ENCODE measurements at regions not wholly inside any gene's neighbourhood (a gene's known extent, or its start where the extent isn't known, plus 50 kb on each side); places are given as distances from the start of the nearest gene placed in this dataset.

GRCh38 chr16:50916040-50916439 lies 174.2 kb downstream of the CYLD start:
- Histone ChIP-seq H3K27me3 (ENCODE audit: insufficient read depth) (no peaks in the 10 kb centered on the region), H3K9ac (no peak overlapping the region), H3K9me2 (no peaks in the 10 kb centered on the region), H3K4me2 (no peak overlapping the region), H3K4me1 (ENCODE audit: control insufficient read depth in 1 of 2, insufficient read depth in 2 of 2, low read depth in 1 of 2, low read length in 1 of 2) (peaks cover 0 to 4% of the 10 kb centered on the region in 2 experiments; a peak in 1 of 4 replicates), H3K9me3 (no peaks in the 10 kb centered on the region), H3K79me2 (ENCODE audit: insufficient read depth) (no peaks in the 10 kb centered on the region), H3K27ac (ENCODE audit: low read depth in 2 of 2, low read length in 1 of 2) (no peak overlapping the region), H3F3A (replicated peaks; ENCODE audit: insufficient read depth) (no peaks in the 10 kb centered on the region), H3K4me3 (ENCODE audit: low read depth in 2 of 2, low read length in 1 of 2) (no peak overlapping the region), H3K36me3 (replicated peaks in 1 of 2; ENCODE audit: control insufficient read depth in 1 of 2, insufficient read depth in 2 of 2, low read length in 1 of 2) (no peaks in the 10 kb centered on the region), H2AFZ (ENCODE audit: low read depth) (no peak overlapping the region), H4K20me1 (ENCODE audit: insufficient read depth) (no peaks in the 10 kb centered on the region)
- POLR2A ChIA-PET: no interaction called here
- no peak for TF ChIP-seq USF1 (IDR thresholded peaks at IDR 0.05; ENCODE audit: borderline replicate concordance, low read depth)
- TF ChIP-seq TEAD4 (IDR thresholded peaks at IDR 0.05; ENCODE audit: borderline replicate concordance, insufficient read depth): no peak
- TF ChIP-seq POLR2AphosphoS5 (IDR thresholded peaks at IDR 0.05; ENCODE audit: low read depth, low read length): no peak
- no peak for TF ChIP-seq MXI1 (IDR thresholded peaks at IDR 0.05; ENCODE audit: low read depth, low read length)
- no peak for TF ChIP-seq CHD2 (IDR thresholded peaks at IDR 0.05; ENCODE audit: low read length, partially characterized antibody)
- no peak for TF ChIP-seq TAF1 (IDR thresholded peaks at IDR 0.05; ENCODE audit: borderline replicate concordance, low read depth, low read length)
- no peak for TF ChIP-seq MEF2A (IDR thresholded peaks at IDR 0.05; ENCODE audit: borderline replicate concordance, low read depth)
- no peak for TF ChIP-seq TCF12 (IDR thresholded peaks at IDR 0.05)
- TF ChIP-seq, protein P1, sequence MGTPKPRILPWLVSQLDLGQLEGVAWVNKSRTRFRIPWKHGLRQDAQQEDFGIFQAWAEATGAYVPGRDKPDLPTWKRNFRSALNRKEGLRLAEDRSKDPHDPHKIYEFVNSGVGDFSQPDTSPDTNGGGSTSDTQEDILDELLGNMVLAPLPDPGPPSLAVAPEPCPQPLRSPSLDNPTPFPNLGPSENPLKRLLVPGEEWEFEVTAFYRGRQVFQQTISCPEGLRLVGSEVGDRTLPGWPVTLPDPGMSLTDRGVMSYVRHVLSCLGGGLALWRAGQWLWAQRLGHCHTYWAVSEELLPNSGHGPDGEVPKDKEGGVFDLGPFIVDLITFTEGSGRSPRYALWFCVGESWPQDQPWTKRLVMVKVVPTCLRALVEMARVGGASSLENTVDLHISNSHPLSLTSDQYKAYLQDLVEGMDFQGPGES (IDR thresholded peaks at IDR 0.05; ENCODE audit: low read depth, low read length): no peak
- no peak for TF ChIP-seq SIN3A (IDR thresholded peaks at IDR 0.05; ENCODE audit: borderline replicate concordance, low read depth, low read length)
- DNase-seq: no peak
- CTCF ChIA-PET: no interaction called here

DNA sequence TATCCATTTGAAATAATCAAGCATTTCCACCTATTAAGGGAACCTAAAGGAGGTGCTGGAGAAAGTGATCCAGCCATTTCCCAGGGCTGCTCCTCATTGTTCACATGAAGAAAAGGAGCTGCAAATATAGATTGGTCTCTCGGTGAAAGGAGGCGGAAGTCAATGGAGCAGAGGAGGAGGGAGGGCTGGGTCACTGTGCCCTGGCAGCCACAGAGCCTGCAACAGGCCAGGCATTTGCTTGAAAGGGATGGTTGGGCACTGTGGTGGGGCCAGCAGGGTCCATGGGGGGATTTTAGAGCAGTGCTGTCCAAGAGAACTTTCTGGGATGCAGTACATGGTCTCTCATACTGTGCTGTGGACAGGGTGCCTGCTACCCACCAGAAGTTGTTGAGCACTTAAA lies 173.2 kb downstream of the CYLD start:
- POLR2A ChIA-PET: no interaction called here
- TF ChIP-seq, protein P2, sequence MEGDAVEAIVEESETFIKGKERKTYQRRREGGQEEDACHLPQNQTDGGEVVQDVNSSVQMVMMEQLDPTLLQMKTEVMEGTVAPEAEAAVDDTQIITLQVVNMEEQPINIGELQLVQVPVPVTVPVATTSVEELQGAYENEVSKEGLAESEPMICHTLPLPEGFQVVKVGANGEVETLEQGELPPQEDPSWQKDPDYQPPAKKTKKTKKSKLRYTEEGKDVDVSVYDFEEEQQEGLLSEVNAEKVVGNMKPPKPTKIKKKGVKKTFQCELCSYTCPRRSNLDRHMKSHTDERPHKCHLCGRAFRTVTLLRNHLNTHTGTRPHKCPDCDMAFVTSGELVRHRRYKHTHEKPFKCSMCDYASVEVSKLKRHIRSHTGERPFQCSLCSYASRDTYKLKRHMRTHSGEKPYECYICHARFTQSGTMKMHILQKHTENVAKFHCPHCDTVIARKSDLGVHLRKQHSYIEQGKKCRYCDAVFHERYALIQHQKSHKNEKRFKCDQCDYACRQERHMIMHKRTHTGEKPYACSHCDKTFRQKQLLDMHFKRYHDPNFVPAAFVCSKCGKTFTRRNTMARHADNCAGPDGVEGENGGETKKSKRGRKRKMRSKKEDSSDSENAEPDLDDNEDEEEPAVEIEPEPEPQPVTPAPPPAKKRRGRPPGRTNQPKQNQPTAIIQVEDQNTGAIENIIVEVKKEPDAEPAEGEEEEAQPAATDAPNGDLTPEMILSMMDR (IDR thresholded peaks at IDR 0.05): no peak
- no peak for TF ChIP-seq TEAD4 (IDR thresholded peaks at IDR 0.05; ENCODE audit: borderline replicate concordance, insufficient read depth)
- Histone ChIP-seq H3K9me3 (no peaks in the 10 kb centered on the region), H3K9ac (no peak overlapping the region), H3F3A (replicated peaks; ENCODE audit: insufficient read depth) (no peaks in the 10 kb centered on the region), H2AFZ (ENCODE audit: low read depth) (no peak overlapping the region), H3K4me2 (no peak overlapping the region), H3K4me1 (ENCODE audit: control insufficient read depth in 1 of 2, insufficient read depth in 2 of 2, low read depth in 1 of 2, low read length in 1 of 2) (peaks cover 0 to 4% of the 10 kb centered on the region in 2 experiments; a peak in 1 of 4 replicates), H3K79me2 (ENCODE audit: insufficient read depth) (no peaks in the 10 kb centered on the region), H3K27me3 (ENCODE audit: insufficient read depth) (no peaks in the 10 kb centered on the region), H4K20me1 (ENCODE audit: insufficient read depth) (no peaks in the 10 kb centered on the region), H3K9me2 (no peaks in the 10 kb centered on the region), H3K36me3 (replicated peaks in 1 of 2; ENCODE audit: control insufficient read depth in 1 of 2, insufficient read depth in 2 of 2, low read length in 1 of 2) (no peaks in the 10 kb centered on the region), H3K4me3 (ENCODE audit: low read depth in 2 of 2, low read length in 1 of 2) (no peak overlapping the region), H3K27ac (ENCODE audit: low read depth in 2 of 2, low read length in 1 of 2) (no peak overlapping the region)
- CTCF ChIA-PET: no interaction called here
- DNase-seq: no peak
- 65% methylated on average over 2 of the region's 2 CpGs for WGBS (ENCODE audit: low lambda C conversion rate)

Data from SK-N-SH (cell line).